Forelimb muscle (tissue), 1 donor: ENCODE measurements at regions not wholly inside any gene's neighbourhood (a gene's known extent, or its start where the extent isn't known, plus 50 kb on each side); places are given as distances from the start of the nearest gene placed in this dataset.
"Not testable (repeated sequence)": the region's sequence is repeated elsewhere in the genome, so short reads cannot be mapped to it uniquely, and the experiment has no call there.

ENCODE experiments used
- DNase-seq: peaks from one replicate; pipeline ENCODE4 v3.0.0-alpha.2; 2013; ENCODE audit warnings: low read depth

DNA sequence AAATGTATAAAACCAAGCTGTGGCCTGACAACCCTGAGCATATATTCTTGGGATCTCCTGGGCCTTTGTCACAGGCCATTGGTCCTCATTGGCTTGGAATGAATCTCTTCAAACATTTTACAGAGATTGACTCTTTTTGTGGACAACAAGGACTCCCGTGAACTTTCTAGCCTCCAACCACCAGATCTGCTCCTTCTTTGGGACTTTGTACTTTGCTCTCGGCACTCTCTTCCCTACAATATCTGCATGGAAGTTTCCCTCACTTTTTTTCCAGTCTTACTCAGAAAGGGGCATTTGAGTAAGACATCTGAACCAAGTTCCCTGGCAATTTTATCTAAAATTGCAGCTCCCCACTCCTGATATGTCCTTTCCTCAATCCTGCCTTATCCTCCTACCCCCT is 158.8 kb downstream of the PHLDA1 start:
- DNase-seq: no peak

- DNase-seq: no peak
Observed at GRCh38 chr12:75870878-75871277, 160.7 kb downstream of the PHLDA1 start.

DNA sequence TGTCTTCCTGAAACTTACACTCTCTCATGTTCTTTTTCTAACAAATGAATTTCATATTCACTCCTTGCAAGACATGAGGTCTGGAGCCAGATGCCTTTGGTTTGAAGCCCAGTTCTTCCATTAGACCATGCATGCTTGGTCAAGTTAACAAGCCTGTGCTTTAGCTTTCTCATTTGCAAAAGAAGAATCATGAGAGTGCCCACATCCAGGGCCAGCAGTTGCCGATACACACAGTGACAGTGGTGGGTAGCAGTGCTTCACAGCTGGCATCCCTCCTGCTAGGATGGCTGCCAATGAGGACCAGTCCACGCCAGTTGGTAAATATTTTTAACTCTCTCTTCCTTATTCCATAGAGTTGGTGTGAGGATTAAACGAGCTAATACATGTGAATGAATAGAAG is 163.1 kb downstream of the PHLDA1 start:
- no peak for DNase-seq

GRCh38 chr12:75865315-75865714 is 166.3 kb downstream of the PHLDA1 start:
- no peak for DNase-seq

DNA sequence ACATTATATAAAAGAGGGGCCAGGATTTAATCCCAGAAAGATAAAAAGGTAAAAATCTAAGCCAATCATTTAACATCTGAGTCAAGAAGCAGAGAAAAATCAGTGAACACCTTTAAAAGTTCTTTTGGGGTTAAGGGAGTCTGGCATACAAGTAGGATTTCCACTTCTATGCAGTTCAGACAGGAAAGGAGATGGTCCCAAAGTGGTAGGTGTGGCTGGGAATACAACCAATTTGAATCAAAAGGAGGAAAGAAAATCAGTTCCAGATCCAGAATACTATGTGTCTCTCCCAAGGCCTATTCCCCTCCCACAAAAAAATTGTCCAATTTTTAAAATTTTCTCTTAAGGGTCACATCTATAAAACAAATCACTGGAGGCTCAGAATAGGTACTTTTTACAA is 167.4 kb downstream of the PHLDA1 start:
- DNase-seq: no peak

DNA sequence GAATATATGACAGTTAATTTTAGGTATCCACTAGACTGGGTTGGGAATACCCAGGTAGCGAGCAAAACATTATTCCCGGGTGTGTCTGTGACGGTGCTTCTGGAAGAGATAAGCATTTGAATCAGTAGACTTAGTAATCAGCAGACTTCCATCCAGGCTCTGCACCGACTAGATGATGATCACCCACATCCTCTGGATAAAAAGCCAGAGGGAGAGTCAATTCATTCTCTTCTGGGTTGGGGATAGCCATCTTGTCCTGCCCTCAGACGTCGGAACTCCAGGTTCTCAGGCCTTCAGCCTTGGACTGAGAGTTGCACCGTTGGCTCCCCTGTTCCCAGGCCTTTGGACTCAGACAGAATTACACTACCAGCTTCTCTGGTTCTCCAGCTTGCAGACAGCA is 168.0 kb downstream of the PHLDA1 start:
- DNase-seq: no peak

- DNase-seq: no peak
Observed at GRCh38 chr12:75862692-75863471, 168.7 kb downstream of the PHLDA1 start.

GRCh38 chr12:75859868-75860267 is 171.7 kb downstream of the PHLDA1 start:
- DNase-seq: no peak

GRCh38 chr12:75856235-75856634 is 175.3 kb downstream of the PHLDA1 start:
- DNase-seq: no peak

DNA sequence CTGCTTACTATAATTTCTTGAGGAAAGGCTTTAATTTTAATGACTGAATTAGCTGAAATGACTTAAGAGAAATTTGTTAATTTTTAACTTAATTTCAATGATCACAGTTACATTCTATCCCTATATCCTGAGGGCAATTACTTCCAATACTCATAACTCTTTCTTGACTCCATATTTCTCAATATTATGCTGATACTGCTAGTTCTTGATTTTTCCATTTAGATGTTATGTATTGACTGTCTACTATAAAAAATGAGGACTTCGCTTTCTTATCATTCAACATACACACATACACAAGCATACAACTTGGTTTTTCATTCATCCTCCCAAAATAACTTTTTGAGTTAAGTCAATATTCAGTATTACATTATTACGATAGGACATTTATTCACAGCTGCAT is 176.2 kb downstream of the PHLDA1 start:
- no peak for DNase-seq

GRCh38 chr12:75854681-75855309 is 176.8 kb downstream of the PHLDA1 start:
- DNase-seq: no peak

DNA sequence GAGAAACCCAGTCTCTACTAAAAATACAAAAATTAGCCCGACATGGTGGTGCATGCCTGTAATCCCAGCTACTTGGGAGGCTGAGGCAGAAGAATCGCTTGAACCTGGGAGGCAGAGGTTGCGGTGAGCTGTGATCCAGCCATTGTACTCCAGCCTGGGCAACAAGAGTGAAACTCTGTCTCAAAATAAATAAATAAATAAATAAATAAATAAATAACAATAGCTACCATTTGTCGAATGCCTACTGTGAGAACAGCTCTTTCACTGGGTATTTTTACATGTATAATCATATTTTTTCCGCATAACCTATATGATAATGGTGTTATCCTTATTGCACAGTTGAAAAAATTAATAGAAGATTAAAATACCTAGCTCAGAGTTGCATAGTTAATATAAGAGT is 177.4 kb downstream of the PHLDA1 start:
- DNase-seq: not testable (repeated sequence)

DNA sequence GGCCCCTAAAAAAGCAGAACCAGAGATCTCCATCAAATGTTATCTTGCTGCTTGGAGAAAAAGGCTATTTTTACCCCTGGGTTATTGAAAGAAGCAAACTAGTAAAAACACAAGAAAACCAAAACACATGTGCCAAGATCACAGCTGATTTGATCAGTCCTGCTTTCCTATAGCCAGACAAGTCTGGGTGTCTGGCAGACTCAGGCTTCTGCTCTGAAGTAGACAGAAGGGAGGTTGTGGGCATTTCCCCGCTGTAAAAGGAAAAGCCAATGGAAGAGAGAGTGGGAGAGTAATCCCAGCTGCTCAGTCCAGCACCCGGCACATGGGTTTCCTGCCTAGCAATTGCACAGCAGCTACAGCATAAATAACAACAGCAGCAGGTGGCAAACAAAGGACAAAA is 177.9 kb downstream of the PHLDA1 start:
- DNase-seq: no peak

DNA sequence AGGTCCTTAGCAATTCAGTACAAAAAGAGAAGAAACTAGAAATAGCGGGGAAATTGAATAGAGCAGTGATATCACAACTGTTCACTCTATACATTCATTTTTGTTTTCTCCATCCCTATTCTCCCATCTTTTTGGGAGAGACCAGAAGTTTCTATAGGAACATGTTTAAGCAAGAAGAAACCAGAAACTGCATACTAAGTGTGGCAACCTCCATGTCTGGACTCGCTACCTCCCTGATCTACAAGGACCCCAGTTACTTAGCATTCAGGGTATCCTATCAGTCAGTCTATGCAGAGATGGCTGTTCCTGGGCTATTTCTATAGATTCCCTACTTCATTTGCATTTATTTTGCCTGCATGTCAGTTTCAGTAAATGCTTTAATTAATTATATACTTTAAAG is 178.6 kb downstream of the PHLDA1 start:
- no peak for DNase-seq

GRCh38 chr12:75852143-75852542 is 179.4 kb downstream of the PHLDA1 start:
- no peak for DNase-seq

GRCh38 chr12:75850721-75851462 is 180.7 kb downstream of the PHLDA1 start:
- DNase-seq: no peak

DNA sequence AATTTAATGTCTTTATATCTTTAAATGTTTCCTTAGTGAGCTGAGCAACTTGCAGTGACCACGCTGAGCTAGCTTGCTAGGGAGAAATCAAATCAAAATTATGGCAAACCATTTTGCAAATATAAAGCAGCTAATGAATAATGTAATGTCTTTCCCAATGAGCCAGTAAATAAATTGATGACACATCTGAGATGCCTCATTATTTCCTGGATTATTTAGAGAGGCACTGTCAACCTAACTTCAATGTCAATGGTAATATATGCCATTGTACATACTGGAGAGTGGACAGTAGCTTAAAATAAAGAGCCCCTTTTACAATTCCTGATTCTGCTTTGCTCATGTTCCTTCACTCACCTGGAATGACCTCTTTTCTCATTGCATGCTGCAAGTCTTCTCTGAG is 182.6 kb downstream of the PHLDA1 start:
- no peak for DNase-seq

- peak; percentile 40 for DNase-seq
Observed at GRCh38 chr12:75848431-75848925, 183.1 kb downstream of the PHLDA1 start.

GRCh38 chr12:75846102-75846501 is 185.5 kb downstream of the PHLDA1 start:
- no peak for DNase-seq

DNA sequence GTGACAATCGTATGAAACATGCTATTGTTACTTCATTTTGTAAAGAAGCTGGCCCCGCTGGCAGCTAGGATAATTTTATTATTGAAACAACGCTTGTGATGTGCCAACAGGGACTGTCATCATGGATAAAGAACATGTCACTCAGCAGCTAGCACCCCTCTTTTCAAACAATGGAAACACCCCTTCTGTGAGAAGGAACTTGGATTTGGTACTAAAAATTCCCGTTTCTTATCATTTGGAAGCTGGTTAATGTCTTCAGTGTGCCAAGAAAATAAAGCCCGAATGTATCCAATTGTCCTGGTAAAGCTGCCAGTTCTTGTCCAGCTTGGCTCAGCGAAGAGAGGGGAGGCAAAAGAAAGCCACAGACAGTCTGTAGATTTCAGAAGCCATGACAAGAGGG is 186.6 kb downstream of the PHLDA1 start:
- DNase-seq: no peak

GRCh38 chr12:75844049-75844770 is 187.4 kb downstream of the PHLDA1 start:
- DNase-seq: no peak

DNA sequence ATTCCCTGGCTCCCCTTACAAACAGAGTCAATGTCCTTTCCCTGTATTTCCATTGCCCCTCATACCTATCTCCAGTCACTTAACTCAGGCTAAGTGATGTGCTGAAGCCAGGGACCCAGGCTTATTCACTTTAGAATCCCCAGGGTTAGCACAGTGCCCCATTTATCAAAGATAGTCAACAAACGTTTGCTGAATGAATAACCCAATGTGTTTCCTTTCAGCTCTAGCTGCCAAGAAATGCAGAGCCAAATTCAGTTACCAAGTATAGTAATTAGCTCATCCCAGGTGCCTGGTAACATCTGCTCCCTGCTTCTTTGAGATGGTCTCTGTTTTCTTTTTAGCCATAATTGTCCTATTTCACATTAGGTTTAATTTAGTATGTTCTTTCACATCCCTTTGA is 189.5 kb downstream of the PHLDA1 start:
- no peak for DNase-seq
